ENCODE measurements at regions not wholly inside any gene's neighbourhood (a gene's known extent, or its start where the extent isn't known, plus 50 kb on each side); places are given as distances from the start of the nearest gene placed in this dataset.
A peak's percentile ranks its signal among the peaks of the same experiment; 100 is the strongest.
"Not testable (repeated sequence)": the region's sequence is repeated elsewhere in the genome, so short reads cannot be mapped to it uniquely, and the experiment has no call there.

GRCh38 chr16:33009468-33009867, 184.6 kb upstream of the TP53TG3C start:
- DNase-seq (ENCODE audit: low spot score): peak; percentile 46

GRCh38 chr16:33027121-33027520, 166.9 kb upstream of the TP53TG3C start:
- DNase-seq (ENCODE audit: low spot score): not testable (repeated sequence)

- DNase-seq (ENCODE audit: low spot score): not testable (repeated sequence)
These were observed 166.1 kb upstream of the TP53TG3C start for GRCh38 chr16:33027941-33028340.

GRCh38 chr16:33028707-33029390, 165.2 kb upstream of the TP53TG3C start:
- DNase-seq (ENCODE audit: low spot score): not testable (repeated sequence)

- not testable (repeated sequence) for DNase-seq (ENCODE audit: low spot score)
These were observed 145.2 kb upstream of the TP53TG3C start for GRCh38 chr16:33048849-33049248.

GRCh38 chr16:33059206-33059605, 134.8 kb upstream of the TP53TG3C start:
- no peak for DNase-seq (ENCODE audit: low spot score)

- not testable (repeated sequence) for DNase-seq (ENCODE audit: low spot score)
These were observed 134.2 kb upstream of the TP53TG3C start for GRCh38 chr16:33059654-33060421.

- not testable (repeated sequence) for DNase-seq (ENCODE audit: low spot score)
These were observed 131.3 kb upstream of the TP53TG3C start for GRCh38 chr16:33062763-33063162.

GRCh38 chr16:33063365-33064170, 130.5 kb upstream of the TP53TG3C start:
- not testable (repeated sequence) for DNase-seq (ENCODE audit: low spot score)

GRCh38 chr16:33064454-33065073, 129.5 kb upstream of the TP53TG3C start:
- not testable (repeated sequence) for DNase-seq (ENCODE audit: low spot score)
